GM12864 (cell line): ENCODE measurements at regions not wholly inside any gene's neighbourhood (a gene's known extent, or its start where the extent isn't known, plus 50 kb on each side); places are given as distances from the start of the nearest gene placed in this dataset.

Experiments used
- DNase-seq: peaks from one replicate; pipeline ENCODE4 v3.0.0-alpha.2; 2011; ENCODE audit warnings: low read depth
- H3K4me3 ChIP-seq: 2 replicates; pipeline ENCODE4 v1.5.1; 2011; ENCODE audit warnings: mild to moderate bottlenecking, low read depth, low read length, control low read depth
- TF ChIP-seq, protein P1 (sequence below): IDR thresholded peaks from 2 replicates; pipeline ENCODE4 v1.5.1; 2011; ENCODE audit warnings: low read depth, mild to moderate bottlenecking, moderate library complexity, low read length, control low read depth, inconsistent platforms; ENCODE audit errors: missing control alignments

DNA sequence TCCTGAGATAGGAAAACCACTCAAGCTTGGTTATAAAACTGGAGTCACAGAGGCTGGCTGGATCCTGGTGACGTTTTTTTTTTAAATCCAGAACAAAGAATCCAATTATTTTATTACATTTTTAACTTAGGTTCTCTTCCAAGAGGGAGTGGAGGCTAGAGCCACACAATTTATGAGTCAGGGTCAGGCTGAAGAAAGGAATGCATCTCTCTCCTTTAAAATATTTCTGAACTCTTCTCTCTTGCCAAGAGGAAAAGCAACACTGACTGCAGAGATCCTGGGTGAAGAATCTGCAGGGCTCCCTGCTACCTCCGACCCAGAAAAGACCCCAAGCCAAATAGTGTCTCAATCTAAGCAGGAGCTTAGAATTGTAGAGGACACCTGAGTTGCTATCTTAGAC, 88.5 kb upstream of the SSTR4 start:
- H3K4me3 ChIP-seq, result no peak overlapping the region
- TF ChIP-seq, protein P1, sequence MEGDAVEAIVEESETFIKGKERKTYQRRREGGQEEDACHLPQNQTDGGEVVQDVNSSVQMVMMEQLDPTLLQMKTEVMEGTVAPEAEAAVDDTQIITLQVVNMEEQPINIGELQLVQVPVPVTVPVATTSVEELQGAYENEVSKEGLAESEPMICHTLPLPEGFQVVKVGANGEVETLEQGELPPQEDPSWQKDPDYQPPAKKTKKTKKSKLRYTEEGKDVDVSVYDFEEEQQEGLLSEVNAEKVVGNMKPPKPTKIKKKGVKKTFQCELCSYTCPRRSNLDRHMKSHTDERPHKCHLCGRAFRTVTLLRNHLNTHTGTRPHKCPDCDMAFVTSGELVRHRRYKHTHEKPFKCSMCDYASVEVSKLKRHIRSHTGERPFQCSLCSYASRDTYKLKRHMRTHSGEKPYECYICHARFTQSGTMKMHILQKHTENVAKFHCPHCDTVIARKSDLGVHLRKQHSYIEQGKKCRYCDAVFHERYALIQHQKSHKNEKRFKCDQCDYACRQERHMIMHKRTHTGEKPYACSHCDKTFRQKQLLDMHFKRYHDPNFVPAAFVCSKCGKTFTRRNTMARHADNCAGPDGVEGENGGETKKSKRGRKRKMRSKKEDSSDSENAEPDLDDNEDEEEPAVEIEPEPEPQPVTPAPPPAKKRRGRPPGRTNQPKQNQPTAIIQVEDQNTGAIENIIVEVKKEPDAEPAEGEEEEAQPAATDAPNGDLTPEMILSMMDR, result no peak
- no peak for DNase-seq

GRCh38 chr20:22949331-22950109, 85.6 kb upstream of the SSTR4 start:
- DNase-seq, result no peak
- TF ChIP-seq, protein P1, result no peak
- H3K4me3 ChIP-seq, result no peak overlapping the region

DNA sequence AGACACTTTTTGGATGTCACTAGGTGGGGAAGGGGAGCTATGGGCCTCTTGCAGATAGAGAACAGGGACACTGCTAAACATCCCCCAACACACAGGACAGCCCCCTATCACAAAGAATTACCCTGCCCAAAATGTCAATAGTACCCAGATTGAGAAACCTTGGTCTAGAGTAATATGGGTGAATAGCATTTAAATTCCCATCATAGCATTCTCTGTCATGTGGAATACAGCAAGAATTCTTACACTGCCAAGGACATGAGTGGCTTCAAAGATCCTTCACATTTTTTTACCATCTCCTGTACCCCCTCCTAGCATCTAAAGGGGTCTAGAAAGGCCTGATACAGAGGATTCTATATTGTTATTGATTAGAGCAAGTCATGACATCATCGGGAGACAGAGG, 83.1 kb upstream of the SSTR4 start:
- DNase-seq, result no peak
- TF ChIP-seq, protein P1, result no peak
- no peak overlapping the region for H3K4me3 ChIP-seq

DNA sequence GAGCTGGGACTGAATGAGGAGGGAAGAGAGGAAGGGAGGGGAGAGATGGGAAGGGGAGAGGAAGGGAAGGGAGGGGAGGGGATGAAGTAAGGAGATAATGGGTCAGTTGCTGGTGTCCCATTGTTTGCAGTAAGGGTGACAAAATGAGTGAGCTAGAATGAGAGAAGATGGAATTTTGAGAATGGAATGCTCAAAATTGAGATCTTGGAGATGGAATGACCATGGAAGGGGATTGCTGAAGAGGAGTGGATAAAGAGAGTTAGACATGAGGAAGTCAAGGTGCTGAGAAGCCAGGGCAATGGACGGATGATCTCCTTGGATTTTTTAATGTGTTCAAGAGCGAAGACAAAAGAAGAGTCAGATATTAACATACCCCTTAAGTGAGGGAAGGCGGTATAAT, 80.5 kb upstream of the SSTR4 start:
- no peak overlapping the region for H3K4me3 ChIP-seq
- DNase-seq, result no peak
- TF ChIP-seq, protein P1, result no peak

GRCh38 chr20:22958390-22958789, 76.7 kb upstream of the SSTR4 start:
- TF ChIP-seq, protein P1, result no peak
- no peak for DNase-seq
- no peak overlapping the region for H3K4me3 ChIP-seq

GRCh38 chr20:22962567-22963439, 72.3 kb upstream of the SSTR4 start:
- DNase-seq, result no peak
- H3K4me3 ChIP-seq, result no peak overlapping the region
- TF ChIP-seq, protein P1, result no peak
